Upper lobe of left lung (tissue), 4 donors: ENCODE measurements at regions not wholly inside any gene's neighbourhood (a gene's known extent, or its start where the extent isn't known, plus 50 kb on each side); places are given as distances from the start of the nearest gene placed in this dataset.

Source experiments
- CTCF ChIP-seq, 6 experiments: fragments of 450-650 bp in 4 of 6; fragments of 200-600 bp in 2 of 6; sonication (generic) in 2 of 6; IDR thresholded peaks; one replicate each; pipeline ENCODE4 v1.5.1; 2016 to 2019; ENCODE audit warnings: antibody characterized with exemption in 6 of 6
- POLR2AphosphoS5 ChIP-seq, 2 donors: sonication (generic); formaldehyde crosslinking; IDR thresholded peaks; one replicate each; pipeline ENCODE4 v1.5.1; 2017; ENCODE audit warnings: antibody characterized with exemption in 2 of 2

- TF ChIP-seq CTCF (IDR thresholded peaks at IDR 0.05) (no peak), POLR2AphosphoS5 (IDR thresholded peaks at IDR 0.05) (no peak)
Measured at GRCh38 chr15:69843900-69844304, 253.8 kb downstream of the TLE3 start.
